ENCODE measurements at regions not wholly inside any gene's neighbourhood (a gene's known extent, or its start where the extent isn't known, plus 50 kb on each side); places are given as distances from the start of the nearest gene placed in this dataset.
"Not testable (repeated sequence)": the region's sequence is repeated elsewhere in the genome, so short reads cannot be mapped to it uniquely, and the experiment has no call there.

DNA sequence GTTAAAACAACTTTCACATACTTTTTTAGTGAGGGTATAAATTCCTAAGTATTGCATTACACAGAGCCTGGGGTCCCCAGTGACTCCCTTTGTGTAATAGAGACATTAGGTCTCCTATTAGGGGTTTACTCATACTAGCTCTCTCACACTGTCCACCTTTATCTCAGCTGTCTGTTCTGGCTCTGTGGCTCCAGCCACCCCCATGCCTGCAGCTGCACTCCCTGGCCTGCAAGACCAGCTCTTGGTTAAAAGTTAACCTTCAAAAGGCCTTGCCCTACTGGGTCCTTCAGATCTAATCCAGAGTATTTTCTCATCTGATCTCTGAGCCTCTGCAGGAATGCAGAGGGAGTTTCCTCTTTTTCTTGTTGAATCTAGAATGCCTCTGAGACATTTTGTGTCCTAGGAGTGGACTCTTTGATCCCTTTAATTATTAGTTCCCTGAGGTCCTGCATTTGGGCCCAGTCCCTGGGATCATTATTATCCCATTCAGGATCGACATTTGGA is 280.9 kb downstream of the PYDC2 start:
- not testable (repeated sequence) for DNase-seq

DNA sequence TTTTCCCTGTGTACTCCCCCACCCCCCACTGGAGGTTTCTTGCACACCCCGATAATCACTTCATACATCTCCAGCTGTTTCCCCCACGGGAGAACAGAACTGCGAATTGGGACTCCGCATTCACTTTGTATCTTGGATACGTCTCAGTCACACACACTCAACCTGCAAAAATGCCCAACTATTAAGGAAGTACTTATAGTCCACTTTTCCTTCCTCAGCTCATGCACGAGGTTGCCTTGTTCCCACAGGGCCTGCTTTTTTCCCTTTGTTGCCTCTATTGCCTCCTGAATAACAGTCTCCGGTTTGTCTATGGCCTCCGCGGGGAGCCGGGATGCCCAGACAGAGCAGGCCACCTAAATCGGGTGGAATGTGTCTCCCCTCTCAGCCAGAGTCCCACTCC is 282.3 kb downstream of the PYDC2 start:
- no peak for DNase-seq

- no peak for DNase-seq
Measured at GRCh38 chr3:191750618-191751017, 289.7 kb downstream of the PYDC2 start.

DNA sequence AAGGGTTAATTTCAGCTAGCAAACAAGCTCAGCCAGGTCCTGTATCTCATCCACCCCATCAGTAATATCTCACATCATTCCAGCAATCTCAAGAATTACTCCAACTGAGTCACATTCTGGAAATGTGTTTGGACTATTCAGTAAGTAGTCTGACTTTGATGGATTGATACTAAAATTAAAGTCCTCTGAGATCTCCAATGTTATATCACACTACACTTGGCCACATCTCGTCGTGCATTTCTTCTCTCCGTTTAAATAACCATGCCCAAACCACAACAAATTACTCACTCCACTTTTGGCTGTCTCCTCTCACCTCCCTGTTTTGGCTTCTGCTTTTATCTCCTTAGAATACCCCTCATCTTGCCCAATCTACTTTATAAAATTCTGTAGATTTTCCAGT is 292.2 kb downstream of the PYDC2 start:
- no peak for DNase-seq

- no peak for DNase-seq
Measured at GRCh38 chr3:191761906-191762305, 300.9 kb downstream of the PYDC2 start.

- peak; percentile 5 for DNase-seq
Measured at GRCh38 chr3:191762323-191762960, 301.5 kb downstream of the PYDC2 start.

- DNase-seq: no peak
Measured at GRCh38 chr3:191768421-191768820, 307.5 kb downstream of the PYDC2 start.

GRCh38 chr3:191770541-191770940 is 309.6 kb downstream of the PYDC2 start:
- no peak for DNase-seq

GRCh38 chr3:191774485-191774884 is 313.5 kb downstream of the PYDC2 start:
- DNase-seq: no peak

DNA sequence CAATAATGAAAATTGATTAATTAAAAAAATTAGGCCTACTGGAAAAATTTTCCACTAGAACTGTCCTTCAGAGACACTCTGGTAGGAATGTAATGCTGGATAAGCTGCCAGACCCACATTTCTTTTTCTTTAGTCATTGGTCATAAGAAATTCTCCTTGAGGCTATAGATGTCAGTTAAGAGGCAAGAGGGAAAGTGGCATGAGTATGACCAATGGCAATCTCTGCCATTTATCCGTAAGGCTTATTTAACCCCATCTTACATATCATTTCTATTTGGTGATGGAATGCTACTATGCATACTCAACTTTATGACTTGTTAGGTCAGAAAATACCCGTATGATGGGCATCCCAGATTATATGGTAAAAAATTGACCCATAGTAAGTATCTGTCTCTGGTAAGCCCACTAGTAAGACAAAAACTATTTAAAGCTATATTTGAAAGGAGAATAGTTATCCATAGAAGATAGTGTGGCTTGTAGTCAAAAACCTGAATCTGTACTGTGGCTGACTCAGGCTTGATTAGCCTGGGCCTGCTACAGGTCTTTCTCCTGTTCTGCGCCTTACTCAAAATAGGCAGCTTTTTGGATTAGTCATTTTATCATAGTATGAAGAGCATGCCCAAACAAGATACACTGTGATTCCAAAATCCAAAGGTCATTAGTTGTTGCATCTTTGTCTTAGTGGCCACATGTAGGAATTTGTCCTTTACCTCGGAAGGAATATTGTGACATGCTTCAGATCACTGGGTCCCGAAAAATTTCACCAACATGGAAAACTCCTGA is 314.7 kb downstream of the PYDC2 start:
- no peak for DNase-seq

DNA sequence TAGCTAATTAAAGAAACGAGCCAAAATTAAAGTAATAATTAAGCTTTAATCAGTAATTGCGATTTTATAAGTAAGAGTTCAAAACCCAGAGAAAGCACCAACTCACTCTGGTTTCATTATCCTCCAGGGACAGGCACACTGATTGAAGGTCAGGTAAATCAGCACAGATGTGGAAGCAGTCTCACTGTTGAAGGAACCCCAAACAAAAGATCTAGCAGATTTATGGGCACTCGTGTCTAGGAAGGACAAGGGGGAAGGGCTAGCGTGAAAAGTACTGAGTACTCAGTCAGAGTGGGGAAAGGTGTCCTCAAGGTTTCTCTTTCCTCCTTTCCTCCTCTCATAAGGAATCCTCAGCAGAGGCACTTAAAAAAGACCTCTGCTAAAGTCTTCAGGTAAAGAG is 320.1 kb downstream of the PYDC2 start:
- DNase-seq: no peak

DNA sequence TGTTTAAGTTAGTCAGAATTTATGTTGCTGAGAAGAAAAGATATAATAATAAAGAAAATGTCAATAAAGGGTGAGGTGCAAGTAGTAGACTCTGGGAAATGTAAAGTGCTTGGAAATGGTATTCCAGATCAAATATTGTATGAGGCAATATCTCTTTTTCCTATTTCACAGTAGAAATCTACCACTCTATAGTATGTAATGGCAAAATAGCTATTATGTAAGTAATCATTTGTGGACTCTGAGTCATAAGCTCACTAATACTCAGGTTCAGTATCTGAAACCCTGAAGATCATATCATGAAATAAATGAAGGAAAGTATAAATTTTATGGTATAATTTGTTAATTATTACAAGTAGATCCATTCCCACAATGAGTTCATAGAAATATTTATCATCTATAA is 322.1 kb downstream of the PYDC2 start:
- no peak for DNase-seq

DNA sequence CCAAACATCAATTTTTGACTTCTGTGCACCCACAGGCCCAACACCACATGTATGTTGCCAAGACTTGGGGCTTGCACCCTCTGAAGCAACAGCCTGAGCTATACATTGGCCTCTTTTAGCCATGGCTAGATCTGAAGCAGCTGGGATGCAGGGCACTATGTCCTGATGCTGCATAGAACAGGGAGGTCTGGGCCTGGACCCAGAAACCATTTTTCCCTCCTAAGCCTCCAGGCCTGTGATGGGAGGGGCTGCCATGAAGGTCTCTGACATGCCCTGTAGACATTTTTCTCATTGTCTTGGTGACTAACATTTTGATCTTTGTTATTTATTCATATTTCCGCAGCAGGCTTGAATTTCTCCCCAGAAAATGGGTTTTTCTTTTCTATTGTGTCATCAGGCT is 330.0 kb downstream of the PYDC2 start:
- no peak for DNase-seq

DNA sequence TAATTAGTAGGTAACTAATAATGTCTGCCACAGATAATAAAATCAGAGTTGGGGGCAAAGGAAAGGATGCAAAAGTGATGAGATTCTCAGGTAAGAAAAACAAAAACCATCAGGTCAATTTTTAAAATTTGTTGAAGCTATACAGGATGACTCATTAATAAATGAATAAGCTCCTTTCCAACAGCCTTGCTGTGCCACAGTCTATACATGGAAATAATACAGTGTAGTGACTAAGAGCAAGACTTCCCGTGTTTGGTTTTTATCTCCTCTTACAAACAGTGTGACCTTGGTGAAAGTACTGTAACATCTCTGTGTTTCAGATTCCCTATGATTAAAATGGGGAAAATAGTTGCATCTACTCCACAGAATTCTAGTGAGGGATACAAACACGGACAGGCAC is 331.6 kb downstream of the PYDC2 start:
- DNase-seq: no peak

GRCh38 chr3:191795196-191795595 is 334.2 kb downstream of the PYDC2 start:
- no peak for DNase-seq

DNA sequence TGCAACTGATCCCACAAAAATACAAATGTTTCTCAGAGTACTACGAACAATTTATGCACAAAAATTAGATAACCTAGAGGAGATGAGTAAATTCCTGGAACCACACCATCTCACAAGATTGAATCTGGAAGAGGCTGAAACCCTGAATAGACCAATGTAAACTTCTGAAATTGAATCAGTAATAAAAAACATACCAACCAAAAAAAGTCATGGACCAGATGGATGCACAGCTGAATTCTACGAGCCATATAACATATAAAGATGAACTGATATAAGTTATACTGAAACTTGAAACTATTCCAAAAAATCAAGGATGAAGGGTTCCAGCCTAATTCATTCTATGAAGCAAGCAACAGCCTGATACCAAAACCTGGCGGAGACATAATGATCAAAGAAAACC is 336.3 kb downstream of the PYDC2 start:
- DNase-seq: no peak

GRCh38 chr3:191802671-191803070 is 341.7 kb downstream of the PYDC2 start:
- DNase-seq: no peak

GRCh38 chr3:191804935-191805334 is 344.0 kb downstream of the PYDC2 start:
- DNase-seq: no peak

DNA sequence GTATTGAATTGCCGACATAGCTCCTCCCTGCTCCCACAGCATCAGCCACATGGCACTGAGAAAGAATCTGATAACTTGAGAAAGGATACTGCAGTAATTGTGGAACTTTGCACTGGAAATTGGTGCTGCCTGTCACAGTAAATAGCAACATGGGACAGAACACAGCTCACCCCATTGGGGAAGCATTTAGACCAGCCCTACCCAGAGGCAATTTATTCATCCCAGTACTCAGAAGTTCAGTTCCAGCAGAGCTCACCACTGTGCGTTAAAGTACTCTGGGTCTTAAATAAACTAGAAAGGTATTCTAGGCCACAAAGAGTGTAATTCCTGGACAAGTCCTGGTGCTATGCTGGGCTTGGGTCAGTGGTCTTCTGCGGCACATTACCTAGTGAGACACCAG is 347.1 kb downstream of the PYDC2 start:
- DNase-seq: no peak

DNA sequence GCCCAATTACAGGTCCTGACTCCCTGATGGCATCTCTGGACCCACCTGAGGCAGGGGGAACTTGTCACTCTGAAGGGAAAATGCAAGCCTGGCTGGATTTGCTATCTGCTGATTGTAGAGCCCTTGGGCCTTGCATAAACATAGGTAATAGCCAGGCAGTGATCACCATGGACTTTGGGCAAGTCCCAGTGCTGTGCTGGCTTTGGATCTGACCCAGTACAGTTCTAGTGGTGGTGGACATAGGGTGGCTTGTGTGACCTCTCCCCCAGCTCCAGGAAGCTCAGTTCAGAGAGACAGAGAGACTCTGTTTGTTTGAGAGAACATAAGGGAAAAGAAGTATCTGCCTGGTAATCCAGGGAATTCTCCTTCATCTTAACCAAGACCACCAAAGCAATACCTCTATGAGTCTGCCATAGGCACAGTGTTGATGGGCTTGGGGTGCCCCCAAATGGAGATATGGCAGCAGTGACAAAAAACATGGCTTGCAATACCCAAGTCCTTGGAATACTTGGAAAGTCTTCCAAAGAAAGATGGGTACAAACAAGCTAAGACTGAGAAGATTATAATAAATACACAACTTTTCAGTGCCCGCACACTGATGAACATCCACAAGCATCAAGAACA is 348.5 kb downstream of the PYDC2 start:
- DNase-seq: no peak

DNA sequence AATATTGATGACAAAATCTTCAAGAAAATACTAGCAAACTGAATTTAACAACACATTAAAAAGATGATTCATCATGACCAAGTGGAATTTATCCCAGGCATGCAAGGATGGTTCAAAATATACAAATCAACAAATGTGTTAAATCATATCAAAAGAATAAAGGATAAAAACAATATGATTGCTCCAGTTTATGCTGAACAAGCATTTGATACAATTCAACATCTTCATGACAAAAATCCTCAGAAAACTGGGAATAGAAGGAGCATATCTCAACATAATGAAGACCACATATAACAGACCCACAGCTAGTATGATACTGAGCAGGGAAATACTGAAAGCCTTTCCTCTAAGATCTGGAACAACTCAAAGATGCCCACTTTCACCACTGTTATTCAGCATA is 352.3 kb downstream of the PYDC2 start:
- no peak for DNase-seq

DNA sequence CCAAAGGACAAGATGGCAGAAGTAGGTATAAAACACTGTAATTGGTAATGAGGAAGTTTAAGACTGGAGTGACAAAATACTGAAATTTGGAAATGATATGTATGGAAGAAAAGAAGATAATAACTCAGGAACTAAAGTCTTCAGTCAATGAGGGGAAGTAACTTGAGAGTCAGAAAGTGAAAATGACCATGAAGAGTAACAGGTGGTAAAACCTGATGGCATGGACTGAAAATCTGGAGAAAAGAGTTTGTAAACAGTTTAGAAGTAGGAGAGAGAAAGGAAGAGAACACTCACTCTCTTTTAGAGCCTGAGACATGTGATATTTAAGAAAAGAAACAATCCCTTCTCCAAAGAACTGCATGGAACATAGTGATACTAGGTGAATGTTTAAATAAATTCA is 387.9 kb downstream of the PYDC2 start:
- no peak for DNase-seq

- DNase-seq: no peak
Measured at GRCh38 chr3:191859531-191859930, 398.6 kb downstream of the PYDC2 start.
